ENCODE measurements at regions not wholly inside any gene's neighbourhood (a gene's known extent, or its start where the extent isn't known, plus 50 kb on each side); places are given as distances from the start of the nearest gene placed in this dataset.

- TF ChIP-seq CTCF (IDR thresholded peaks at IDR 0.05) = no peak
- no peak for TF ChIP-seq POLR2A (IDR thresholded peaks at IDR 0.05)
- TF ChIP-seq EP300 (IDR thresholded peaks at IDR 0.05) = no peak
Observed at GRCh38 chr5:60340965-60341471, 358.9 kb downstream of the DEPDC1B start.
